HG02943 (cell line): ENCODE measurements at regions not wholly inside any gene's neighbourhood (a gene's known extent, or its start where the extent isn't known, plus 50 kb on each side); places are given as distances from the start of the nearest gene placed in this dataset.

Source experiments
- ATAC-seq: cut with Tn5 transposase; IDR thresholded peaks from one replicate; pipeline ENCODE4 v1.9.1; 2021; ENCODE audit warnings: mild to moderate bottlenecking, low read depth, moderate library complexity; ENCODE audit not compliant: unreplicated experiment

DNA sequence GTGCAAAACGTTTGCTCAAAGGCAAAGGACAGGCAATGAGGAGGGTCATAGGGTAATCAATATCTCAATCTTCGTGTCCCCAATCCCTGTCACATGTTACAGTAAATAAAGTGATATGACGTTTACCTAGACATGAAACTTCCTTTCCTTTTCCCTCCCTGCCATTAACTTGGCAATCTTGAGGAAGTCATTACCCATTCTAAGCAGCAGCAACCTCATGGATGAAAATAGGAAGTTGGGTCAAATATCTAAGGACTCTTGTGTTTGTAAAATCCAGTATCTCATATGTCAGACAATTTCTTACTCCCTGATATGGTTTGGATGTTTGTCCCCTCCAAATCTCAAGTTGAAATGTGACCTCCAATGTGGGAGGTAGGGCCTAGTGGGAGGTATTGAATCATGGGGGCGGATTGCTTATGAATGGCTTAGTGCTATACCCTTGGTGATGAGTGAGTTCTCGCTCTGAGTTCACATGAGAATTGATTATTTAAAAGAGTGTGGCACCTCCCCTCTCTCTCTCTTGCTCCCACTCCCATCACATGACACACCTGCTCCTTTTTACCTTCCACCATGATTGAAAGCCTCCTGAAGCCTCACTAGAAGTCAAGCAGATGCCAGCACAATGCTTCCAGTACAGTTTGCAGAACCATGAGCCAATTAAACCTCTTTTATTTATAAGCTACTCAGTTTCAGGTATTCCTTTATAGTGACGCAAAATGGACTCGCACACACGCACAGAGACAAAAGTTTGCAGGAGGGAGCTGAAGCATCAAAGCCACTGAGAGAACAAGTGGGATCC is 545.9 kb upstream of the JARID2 start:
- no peak for ATAC-seq

DNA sequence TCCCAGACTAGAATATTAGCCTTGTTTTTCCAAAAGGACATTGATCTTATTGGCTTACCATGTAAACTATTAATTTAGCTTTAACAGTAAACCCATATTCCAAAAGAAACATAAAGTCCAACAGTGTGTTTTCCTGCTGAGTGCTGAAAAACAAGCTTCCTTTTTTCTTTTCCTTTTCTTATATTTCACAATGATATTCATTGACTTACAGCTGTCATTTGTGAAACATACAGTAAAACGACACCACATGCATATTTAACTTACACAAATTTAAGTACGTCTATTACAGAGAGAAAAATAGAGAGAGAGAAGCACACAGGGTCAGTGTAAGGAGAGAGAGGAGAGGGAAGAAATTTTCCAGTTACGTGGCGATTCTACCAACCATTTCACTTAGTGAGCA is 543.9 kb upstream of the JARID2 start:
- ATAC-seq, result no peak

DNA sequence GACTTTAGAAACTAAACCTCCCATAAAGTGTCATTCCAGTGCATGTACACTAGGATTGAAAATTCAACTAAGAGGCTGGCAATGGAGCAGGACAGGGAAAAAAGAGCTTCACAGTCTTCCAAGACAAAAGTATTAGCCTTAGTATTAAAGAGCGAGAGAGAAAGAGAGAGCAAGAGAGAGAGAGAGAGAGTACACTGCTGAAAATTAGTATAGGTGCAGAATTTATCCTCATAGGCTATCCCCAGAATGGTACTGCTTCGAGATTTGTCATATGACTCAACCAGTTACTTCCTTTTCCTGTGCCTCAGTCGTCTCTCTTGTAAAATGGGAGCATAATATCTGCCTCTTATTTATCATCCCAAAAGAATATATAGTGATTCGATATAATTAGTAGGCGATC is 543.2 kb upstream of the JARID2 start:
- ATAC-seq, result no peak

DNA sequence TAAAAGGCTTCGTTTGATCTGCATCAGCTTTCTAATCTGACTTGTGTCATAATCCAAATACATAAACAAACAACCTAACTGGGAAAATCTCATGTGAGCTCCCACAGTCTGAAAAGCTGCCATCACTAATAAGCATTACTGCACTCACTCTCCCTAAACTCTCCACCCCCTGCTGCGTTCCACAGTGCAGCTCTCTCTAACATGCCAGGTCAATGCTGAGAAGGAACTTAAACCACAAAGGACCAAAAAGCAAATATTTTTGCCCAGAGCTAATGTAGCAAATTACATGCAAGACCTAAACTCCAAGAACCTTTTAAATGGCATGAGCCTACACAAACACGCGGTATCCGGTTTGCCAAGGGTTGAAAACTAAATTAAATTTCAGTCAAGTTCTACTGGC is 542.3 kb upstream of the JARID2 start:
- ATAC-seq, result no peak

DNA sequence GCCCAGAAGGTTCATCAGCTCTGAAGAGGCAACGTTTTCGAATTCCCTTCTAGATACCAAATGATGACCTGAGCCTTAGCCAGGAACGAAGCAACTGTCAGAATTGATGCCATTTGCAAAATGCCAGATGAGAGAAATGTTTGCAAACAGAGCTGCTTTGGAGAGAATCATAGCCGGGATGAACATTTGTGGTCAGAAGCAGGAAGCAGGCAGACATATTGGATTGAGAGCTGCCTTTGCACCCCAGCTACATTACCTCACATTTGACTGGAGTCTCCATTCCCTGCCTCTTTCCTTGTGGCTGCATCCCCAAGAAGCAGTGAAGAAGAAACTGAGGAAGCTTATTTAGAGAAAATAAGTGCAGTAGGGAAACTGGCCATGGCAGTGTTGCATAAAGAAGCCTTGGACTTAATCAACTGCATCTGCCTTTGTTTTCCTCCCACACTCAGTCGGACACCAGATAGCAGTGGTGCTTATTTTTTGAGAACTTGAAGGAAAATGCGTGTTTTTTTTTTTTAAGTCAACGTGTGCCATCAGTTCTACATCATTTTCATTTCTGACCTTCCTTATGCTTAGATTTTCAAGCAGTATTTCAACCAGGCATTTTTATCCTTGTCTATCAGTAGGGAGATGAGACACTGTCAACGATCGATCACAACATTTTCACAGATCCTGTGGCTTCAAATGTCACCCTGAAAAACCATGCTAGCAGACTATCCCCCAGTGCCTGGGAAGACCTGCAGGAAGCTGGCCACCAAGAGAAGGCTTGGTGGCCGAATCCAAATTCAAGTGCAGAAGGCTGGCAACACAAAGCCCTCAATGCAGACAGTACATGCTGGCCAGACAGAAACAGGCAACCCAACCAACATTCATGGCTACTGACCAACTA is 541.2 kb upstream of the JARID2 start:
- ATAC-seq, result no peak

DNA sequence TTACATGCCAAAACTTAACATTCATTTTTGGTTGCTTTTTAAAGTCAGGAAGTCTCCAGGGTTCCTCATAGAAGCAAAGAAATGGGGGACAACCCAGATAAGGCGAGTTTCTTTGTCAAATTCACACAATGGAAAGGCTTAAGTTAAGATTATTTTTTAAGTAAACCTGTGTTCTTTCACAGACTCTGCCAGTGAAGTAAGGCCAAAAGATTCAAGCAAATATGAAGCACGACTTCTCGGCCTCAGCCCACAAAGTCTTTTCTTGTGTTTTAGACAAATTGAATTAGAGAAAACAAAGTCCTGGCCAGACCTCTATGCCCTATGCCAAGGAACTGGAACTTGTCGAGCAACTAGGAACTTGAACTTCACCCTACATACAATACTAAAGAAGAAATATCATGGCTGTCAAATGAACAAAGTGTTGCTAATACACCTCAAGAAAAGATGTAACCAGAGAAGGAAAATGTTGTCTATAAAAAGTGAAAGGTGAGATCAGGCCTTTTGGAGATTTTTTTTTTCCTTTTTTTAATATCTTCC is 540.0 kb upstream of the JARID2 start:
- ATAC-seq, result no peak

DNA sequence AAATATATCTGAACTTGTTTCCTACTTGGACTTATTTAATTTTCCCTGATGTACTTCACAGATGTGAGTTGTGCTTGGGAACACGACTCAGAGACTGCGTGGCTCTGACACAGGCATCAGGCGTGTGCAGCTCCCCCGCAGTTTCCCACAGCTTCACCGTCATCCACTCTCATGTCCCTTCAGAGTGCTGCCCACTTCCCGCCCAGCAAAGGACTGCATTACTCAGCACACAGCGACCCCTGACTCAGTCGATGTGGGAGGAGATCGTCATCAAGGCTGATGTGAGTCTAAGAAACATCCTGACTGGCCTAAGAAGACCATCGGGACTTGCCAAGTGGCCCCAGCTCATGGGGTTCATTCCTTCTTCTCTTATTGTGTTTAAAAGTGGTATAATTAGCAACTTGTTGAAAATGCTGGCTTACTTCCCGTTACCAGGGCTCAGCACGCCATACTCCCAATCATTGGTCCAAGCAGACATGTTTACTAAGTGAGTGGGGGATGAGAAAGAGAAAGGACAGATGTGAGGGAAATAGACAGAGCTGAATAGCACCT is 539.4 kb upstream of the JARID2 start:
- no peak for ATAC-seq

DNA sequence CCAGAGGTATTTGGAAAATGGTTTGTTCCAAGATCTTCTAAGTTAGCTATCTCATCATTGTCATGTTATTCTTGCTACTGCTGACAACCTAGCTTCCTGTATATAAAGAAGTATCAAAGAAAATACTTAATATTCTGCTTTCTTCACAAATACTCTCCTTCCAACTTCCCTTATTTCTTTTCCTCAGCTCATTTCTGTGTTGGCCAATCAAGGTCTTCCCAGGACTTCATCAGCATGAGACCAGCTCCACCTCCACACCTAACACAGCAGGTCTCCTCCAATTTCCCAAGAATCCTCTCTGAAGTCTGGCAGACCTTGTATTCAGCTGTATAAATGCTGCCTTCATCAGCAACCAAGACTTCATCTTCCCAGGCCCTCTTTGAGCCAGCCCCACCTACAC is 538.6 kb upstream of the JARID2 start:
- ATAC-seq, result no peak

DNA sequence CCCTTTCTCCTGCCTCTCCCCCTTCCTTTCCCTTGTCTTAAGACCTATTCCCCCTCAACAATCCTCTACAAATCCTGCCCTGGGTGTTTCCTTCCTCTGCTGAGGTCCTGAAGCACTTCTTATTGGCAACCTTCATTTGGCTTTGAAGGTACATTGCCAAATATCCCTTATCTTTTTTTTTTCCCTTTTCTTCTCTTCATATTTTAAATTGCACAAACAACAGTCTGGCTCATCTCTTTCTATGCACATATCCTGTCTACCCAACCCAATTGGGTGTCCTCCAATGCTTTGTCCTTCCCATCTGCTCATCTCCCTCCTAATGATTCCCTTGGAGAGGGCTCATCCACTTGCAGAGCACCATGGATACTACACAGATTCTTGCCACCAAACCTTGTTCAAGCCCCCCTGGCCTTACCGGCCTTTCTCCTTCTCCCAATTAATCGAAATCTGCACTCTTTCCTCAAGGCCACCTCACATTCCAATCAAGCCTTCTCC is 537.9 kb upstream of the JARID2 start:
- ATAC-seq, result no peak

DNA sequence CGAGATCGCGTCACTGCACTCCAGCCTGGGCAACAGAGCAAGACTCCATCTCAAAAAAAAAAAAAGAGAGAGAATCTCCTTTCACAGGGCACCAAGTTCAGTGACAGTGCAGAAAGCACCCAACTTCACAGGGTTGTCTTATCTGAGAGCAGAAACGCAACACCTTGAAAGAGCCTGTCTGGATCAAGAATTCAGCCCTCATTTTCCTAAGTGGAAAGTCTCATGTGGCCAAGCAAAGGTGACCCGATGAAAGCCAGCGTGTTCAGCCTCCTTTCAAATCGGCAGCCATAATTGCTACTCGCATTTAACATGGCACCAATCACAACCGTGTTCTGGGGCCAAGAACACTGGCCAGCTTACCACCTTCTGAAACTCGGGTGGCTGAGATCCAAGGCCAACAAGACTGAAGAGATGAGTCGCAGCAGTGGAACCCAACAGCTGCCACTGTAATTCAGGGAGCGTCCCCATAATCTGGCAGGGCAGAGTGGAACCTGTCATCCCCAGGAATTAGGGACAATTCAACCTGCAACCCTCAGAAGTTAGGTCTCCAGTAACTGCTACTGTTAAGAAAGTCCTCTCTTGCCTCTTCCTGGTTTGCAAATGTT is 536.7 kb upstream of the JARID2 start:
- no peak for ATAC-seq

DNA sequence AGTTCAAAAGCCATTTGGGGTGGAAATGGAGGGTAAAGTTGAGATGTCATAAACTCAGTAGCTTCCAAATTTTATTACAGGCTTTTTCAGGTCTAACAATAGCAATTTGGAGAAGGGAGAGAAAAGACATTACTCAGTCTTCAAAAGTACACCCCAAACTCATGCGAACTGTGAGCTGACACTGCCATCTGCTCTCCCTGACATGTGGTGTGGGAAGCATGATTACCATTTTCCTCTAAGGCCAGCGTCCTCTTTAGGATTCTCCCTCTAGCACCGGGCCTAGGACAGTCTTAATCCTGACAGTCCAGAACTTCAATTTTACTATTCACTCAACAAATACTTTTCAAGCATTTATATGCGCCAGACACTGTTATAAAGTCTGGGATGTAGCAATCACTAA is 536.0 kb upstream of the JARID2 start:
- ATAC-seq, result no peak

DNA sequence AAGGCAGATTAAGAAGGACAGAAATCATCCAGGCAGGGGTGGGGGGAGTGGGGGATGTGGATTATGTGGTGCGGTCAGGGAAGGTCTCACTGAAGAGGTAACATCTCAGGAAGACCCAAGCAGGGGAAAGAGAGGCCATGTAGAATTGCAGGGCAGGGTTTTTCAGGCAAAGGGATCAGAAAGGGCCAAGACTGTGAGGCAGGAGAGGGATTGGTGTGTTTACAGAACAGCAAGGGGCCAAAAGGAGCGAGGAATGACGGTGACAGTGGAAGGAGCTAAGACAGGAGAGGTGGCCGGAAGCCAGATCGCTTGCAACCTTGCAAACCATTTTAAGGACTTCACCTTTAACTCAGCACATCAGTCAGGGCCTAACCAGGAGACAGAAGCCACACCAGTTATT is 535.4 kb upstream of the JARID2 start:
- ATAC-seq, result no peak

DNA sequence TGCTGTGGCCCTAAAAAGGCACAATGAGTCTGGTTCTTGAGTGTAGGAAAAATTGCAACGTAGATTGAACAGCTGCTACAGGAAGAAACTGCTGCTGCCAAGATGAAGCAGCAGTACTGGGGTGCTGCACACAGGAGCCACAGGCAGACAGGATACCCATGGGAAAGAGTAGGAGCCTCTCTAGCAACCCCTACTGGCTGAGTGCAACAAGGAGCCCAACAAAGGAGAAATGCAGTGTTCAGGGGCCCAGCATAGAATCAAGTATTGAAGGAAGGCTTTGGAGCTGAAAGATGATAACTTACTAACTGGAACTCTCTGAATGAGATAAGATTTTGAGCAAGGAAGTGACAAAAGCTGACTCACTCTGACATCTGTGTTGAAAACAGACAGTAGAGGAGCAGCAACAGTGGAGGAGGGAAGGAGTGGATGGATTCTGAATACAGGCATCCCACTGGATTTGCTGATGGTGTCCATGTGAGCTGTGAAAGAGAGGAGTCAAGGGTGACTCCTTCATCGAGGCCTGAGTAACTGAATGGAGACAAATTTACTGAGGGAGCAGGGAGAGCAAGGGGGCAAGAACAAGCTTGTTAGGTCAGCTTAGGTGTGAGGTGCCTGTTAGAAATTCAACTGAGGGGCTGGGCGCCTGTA is 534.7 kb upstream of the JARID2 start:
- no peak for ATAC-seq

DNA sequence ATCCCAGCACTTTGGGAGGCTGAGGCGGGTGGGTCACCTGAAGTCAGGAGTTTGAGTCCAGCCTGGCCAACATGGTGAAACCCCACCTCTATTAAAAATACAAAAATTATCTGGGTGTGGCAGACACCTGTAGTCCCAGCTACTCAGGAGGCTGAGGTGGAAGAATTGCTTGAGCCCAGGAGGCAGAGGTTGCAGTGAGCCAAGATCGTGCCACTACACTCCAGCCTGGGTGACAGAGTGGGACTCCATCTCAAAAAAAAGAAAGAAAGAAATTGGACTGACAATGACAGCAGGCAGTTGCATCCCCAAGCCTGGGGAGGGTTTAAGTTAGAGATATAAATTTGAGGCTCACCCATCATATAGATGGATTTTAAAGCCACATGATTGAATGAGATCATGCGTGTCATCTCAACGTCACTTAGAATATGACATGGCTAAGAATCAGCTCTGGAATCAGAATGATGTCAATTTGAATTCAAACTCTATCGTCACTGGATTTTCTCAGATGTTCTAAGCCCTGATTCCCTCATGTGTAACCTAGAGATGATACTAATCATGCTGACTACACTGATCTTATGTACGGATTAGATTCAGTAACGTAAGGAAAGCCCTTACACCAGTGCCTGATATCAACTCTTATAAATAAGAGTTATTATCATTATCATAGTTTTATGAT is 534.0 kb upstream of the JARID2 start:
- no peak for ATAC-seq

DNA sequence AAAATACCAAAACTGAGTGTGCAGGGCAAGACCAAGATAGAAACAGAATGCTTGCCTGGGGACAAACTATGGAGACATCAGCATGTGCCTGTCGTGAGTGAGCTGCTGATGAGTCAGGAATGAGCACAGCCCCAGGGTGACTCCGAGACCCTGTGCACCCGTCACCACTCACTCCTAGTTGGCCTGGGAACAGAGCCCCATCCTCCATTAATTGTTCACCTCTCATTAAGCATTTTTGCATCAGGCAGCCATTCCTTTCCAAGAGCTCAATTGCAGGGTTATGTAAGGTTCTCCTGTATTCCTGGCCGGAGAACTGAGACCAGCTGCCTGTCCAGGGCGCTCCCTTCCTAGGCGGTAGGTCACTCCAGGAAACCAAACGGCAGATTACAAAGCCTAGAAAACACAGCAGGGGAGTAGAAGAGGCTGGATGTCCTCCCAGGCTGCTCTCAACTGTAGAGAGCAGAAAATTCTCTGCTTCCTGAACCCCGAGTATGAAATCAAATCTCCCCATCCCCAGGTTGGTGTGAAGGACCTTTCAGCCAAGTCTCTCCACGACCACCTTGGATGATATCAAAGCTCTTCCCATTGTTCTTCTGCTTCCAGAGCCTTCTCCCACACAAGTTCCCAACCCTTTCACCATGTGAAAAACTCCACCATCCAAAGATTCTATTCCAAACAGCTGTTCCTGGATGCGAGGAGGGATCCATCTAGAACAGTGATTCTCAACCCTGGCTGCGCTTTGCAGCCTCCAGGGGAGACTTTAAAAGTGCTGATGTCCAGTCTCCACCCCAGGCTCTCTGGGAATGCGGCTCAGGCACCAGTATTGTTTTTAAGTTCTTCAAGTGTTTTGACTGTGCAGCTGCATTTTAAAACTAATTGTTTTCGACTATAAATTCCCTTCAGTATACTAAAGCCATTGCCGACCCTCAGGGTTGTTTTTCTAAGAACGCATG is 532.6 kb upstream of the JARID2 start:
- no peak for ATAC-seq

DNA sequence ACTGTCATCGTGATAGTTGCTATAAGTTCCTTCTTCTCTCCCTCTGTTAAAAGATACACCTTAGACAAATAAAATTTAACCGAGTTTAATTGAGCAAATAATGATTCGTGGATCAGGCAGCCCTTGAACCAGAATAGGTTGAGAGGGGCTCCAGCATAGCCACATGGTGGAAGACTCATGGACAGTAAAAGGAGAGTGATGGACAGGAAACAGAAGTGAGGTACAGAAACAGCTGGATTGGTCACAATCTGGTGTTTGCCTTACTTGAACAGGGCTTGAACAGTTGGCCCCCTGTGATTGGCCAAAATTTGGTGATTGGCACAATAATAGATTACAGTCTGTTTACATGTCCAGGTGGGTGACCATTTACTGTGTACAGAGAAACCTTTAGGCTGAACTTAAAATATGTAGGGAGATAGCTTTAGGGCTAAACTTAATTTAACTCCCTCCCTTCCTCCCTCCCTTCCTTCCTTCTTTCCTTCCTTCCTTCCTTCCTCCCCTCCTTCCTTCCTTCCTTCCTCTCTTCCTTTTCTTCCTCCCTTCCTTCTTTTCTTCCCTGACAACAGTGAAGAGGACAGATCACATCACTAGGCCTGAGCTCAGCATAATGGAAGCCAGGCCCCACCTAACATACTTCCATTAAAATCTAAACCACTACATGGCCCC is 531.8 kb upstream of the JARID2 start:
- ATAC-seq, result no peak

DNA sequence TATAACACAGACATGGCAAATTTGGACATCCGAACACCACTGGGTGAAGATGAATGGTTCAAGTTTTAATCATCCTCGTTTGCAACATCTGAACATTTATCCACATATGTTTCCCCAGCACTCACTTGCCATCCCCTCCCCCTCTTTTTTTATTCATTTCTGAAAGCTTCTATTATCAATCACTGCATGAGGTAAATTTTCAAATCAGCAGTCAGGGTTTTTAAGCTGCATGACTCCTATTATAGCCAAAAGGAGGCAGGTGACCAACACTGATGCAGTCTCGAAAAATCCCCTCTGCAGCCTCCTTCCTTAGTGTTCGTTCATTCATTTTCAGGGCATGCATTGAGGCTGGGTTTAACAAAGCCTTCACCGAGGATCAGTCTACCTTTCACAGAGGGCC is 530.8 kb upstream of the JARID2 start:
- ATAC-seq, result no peak
